HepG2 (cell line): ENCODE measurements at regions not wholly inside any gene's neighbourhood (a gene's known extent, or its start where the extent isn't known, plus 50 kb on each side); places are given as distances from the start of the nearest gene placed in this dataset.

Experiments
- ATAC-seq: fragments of 200-7000 bp; cut with Tn5 transposase; 3 replicates; pipeline ENCODE4 v1.9.1; 2020; ENCODE audit warnings: mild to moderate bottlenecking, moderate library complexity
- BruUV-seq: library from RNA; stranded (reverse); fragments of 400-500 nt; replicated peaks from 2 replicates; lab custom pipeline; 2021; lab: Mats Ljungman, UMichigan
- CTCF ChIA-PET: fragments of 300-600 bp; formaldehyde crosslinking; extraction: SDS; loops from one replicate; lab custom pipeline; 2021; ENCODE audit warnings: low total read pairs, inconsistent platforms, low intra/inter-chr PET ratio; lab: Yijun Ruan, JAX
- POLR2A ChIA-PET: fragments of 350-600 bp; sonication (Branson Sonifier 250); formaldehyde crosslinking; loops from one replicate; lab custom pipeline; 2020; ENCODE audit warnings: antibody characterized with exemption, inconsistent platforms; lab: Yijun Ruan, JAX
- DNase-seq: peaks from one replicate; pipeline ENCODE4 v3.0.0-alpha.2; 2015; ENCODE audit warnings: low spot score
- FAIRE-seq: peaks from 3 replicates; lab custom pipeline; 2011; peaks lifted over from hg19 to GRCh38; lab: Jason Lieb, UNC
- H2AFZ ChIP-seq: one replicate; pipeline ENCODE4 v1.6.1; 2011; ENCODE audit warnings: low read length, inconsistent platforms
- H3K27ac ChIP-seq: fragments of 300-600 bp; 3 replicates; pipeline ENCODE4 v1.8.0; 2011; ENCODE audit warnings: mixed run types, mild to moderate bottlenecking, mixed read lengths, low read length, inconsistent platforms; ENCODE audit not compliant: insufficient read depth; ENCODE audit errors: extremely low read length
- H3K27me3 ChIP-seq, 2 experiments: fragments of 200-600 bp in 1 of 2; 2 replicates in 1 of 2; 3 replicates in 1 of 2; pipeline versions ENCODE4 v1.6.0 to v1.8.0; 2011; ENCODE audit warnings: low read length in 2 of 2, mild to moderate bottlenecking in 2 of 2, moderate library complexity in 2 of 2, inconsistent platforms in 1 of 2; ENCODE audit not compliant: insufficient read depth in 2 of 2, control insufficient read depth in 1 of 2
- H3K36me3 ChIP-seq, 2 experiments: fragments of 200-600 bp in 1 of 2; replicated peaks in 1 of 2; 2 replicates in 1 of 2; 3 replicates in 1 of 2; pipeline versions ENCODE4 v1.5.1 to v1.8.0; 2011; ENCODE audit warnings: low read length in 2 of 2, inconsistent platforms in 1 of 2; ENCODE audit not compliant: insufficient read depth in 2 of 2, control insufficient read depth in 1 of 2
- H3K4me1 ChIP-seq: 2 replicates; pipeline ENCODE4 v1.5.1; 2012; ENCODE audit warnings: low read length, inconsistent platforms; ENCODE audit not compliant: insufficient read depth
- H3K4me2 ChIP-seq: 2 replicates; pipeline ENCODE4 v1.6.0; 2011; ENCODE audit warnings: low read depth, low read length, inconsistent platforms
- H3K4me3 ChIP-seq, 3 experiments: fragments of 200-600 bp in 1 of 3; sonication (generic), shearing (Covaris generic) in 1 of 3; replicated peaks in 1 of 3; 2 replicates each; pipeline ENCODE4 v1.5.1; 2011 to 2016; ENCODE audit warnings: low read length in 3 of 3, inconsistent platforms in 2 of 3, low read depth in 2 of 3, mild to moderate bottlenecking in 2 of 3, control low read depth in 1 of 3, mixed read lengths in 1 of 3; ENCODE audit not compliant: insufficient read depth in 1 of 3
- H3K79me2 ChIP-seq: one replicate; pipeline ENCODE4 v1.6.1; 2011; ENCODE audit warnings: low read length, inconsistent platforms; ENCODE audit not compliant: insufficient read depth
- H3K9ac ChIP-seq: 2 replicates; pipeline ENCODE4 v1.6.0; 2011; ENCODE audit warnings: mild to moderate bottlenecking, low read depth, low read length, inconsistent platforms; ENCODE audit not compliant: insufficient read depth
- H3K9me3 ChIP-seq: 2 replicates; pipeline ENCODE4 v1.5.1; 2012; ENCODE audit warnings: mild to moderate bottlenecking, low read length
- H4K20me1 ChIP-seq: 2 replicates; pipeline ENCODE4 v1.6.0; 2011; ENCODE audit warnings: inconsistent platforms, mild to moderate bottlenecking, low read length, moderate library complexity; ENCODE audit not compliant: insufficient read depth
- CEBPG ChIP-seq: IDR thresholded peaks from 2 replicates; pipeline ENCODE4 v1.6.1; 2016
- ETV5 ChIP-seq: IDR thresholded peaks from 2 replicates; pipeline ENCODE4 v1.6.1; 2018; ENCODE audit warnings: missing biosample characterization, missing genetic modification reagents, inconsistent platforms, borderline replicate concordance
- FOXP1 ChIP-seq, 2 experiments: fragments of 450-650 bp in 1 of 2; IDR thresholded peaks; 2 replicates each; pipeline ENCODE4 v1.6.1; 2017 to 2018; ENCODE audit warnings: antibody characterized with exemption in 1 of 2
- KDM2A ChIP-seq: sonication (generic); formaldehyde crosslinking; IDR thresholded peaks from 2 replicates; pipeline ENCODE4 v1.4.0; 2020; ENCODE audit warnings: low read depth, missing genetic modification reagents, borderline replicate concordance
- NFATC3 ChIP-seq: sonication (generic); formaldehyde crosslinking; IDR thresholded peaks from 2 replicates; pipeline ENCODE4 v1.5.1; 2020; ENCODE audit warnings: mild to moderate bottlenecking, missing genetic modification reagents
- ZC3H13 ChIP-seq: sonication (generic); formaldehyde crosslinking; IDR thresholded peaks from 2 replicates; pipeline ENCODE4 v1.8.1; 2023; ENCODE audit warnings: mild to moderate bottlenecking, missing genetic modification reagents, moderate library complexity
- ZFX ChIP-seq: sonication (generic); formaldehyde crosslinking; IDR thresholded peaks from 2 replicates; pipeline ENCODE4 v1.4.0; 2020; ENCODE audit warnings: mild to moderate bottlenecking, low read depth, missing genetic modification reagents, moderate library complexity
- ZNF10 ChIP-seq: sonication (generic); formaldehyde crosslinking; IDR thresholded peaks from 2 replicates; pipeline ENCODE4 v1.4.0; 2020; ENCODE audit warnings: mild to moderate bottlenecking, low read depth, missing genetic modification reagents, borderline replicate concordance
- ZNF205 ChIP-seq: IDR thresholded peaks from 2 replicates; pipeline ENCODE4 v1.6.1; 2018; ENCODE audit warnings: missing biosample characterization, missing genetic modification reagents
- ZNF816 ChIP-seq: sonication (generic); formaldehyde crosslinking; IDR thresholded peaks from 2 replicates; pipeline ENCODE4 v1.8.0; 2022; ENCODE audit warnings: missing genetic modification reagents, mild to moderate bottlenecking, borderline replicate concordance
- ZNF83 ChIP-seq: sonication (generic); formaldehyde crosslinking; IDR thresholded peaks from 2 replicates; pipeline ENCODE4 v1.4.0; 2020; ENCODE audit warnings: missing genetic modification reagents, mild to moderate bottlenecking, borderline replicate concordance
- WGBS: methylation state at CpG from one replicate; pipeline ENCODE4 v1.1.6; 2017; ENCODE audit warnings: low lambda C conversion rate; 5-methylcytosine and 5-hydroxymethylcytosine counted together
- in situ Hi-C: cut with HindIII; loops from 2 replicates; pipeline ENCODE4 v1.10.0; 2017; ENCODE audit warnings: low pct_unique_long_range_greater_than_20kb; ENCODE audit not compliant: extremely low pct_ligation_motif_present
- intact Hi-C: fragments of 100-400 bp; cut with micrococcal nuclease; formaldehyde crosslinking; loops from one replicate; pipeline ENCODE4 v1.10.0; 2022; ENCODE audit not compliant: unreplicated experiment

DNA sequence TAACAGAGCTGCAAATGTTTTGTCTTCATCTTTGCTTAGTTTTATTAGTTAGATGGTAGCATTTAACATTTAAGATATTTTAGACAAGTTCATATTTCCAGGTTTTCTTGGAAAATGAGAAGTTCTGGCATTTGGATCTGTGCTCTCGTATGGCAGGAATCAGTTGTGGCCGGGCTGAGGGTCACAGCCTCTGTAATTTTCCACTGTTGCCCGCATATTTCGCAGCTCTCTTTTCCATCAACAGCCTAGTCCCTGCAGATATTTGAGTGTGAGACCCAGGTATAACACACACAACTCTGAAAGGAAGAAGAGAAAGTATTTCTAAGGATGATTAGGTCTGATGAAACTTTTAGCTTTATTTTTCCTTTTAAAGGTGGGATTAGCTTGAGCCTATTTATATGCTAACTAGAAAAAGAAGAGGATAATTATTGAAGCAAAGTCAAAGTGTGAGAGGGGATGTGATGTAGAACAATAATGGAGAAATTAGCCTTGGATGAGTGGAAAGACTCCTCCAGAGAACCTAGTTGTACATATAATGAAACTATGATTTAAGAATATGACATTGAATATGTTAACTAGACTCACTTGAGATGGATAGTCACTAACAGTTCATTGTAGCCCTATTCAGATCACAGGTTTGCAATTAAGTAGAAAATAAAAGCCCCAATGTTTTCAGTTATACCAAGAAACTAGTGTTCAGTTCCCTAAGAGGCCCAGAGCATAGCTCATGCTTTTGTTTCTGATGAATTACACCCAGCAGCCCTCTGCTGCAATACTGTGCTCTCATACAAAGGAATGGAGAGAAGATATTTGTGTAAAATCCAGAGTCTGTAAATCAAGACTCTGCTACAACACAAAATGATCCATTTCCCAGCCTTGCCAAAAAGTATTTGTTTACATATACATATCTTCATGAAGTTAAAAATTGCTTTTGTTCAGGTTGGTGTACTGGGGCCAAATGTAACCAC is 158.4 kb downstream of the C12orf50 start:
- no peak for TF ChIP-seq ZNF816 (CRISPR knock-in tag)
- Histone ChIP-seq H3K36me3 (no peaks in the 10 kb centered on the region), H2AFZ (no peak overlapping the region), H3K27ac (no peak overlapping the region), H3K79me2 (no peaks in the 10 kb centered on the region), H3K9me3 (no peaks in the 10 kb centered on the region), H3K4me2 (no peak overlapping the region), H3K4me1 (no peaks in the 10 kb centered on the region), H4K20me1 (no peaks in the 10 kb centered on the region), H3K27me3 (no peaks in the 10 kb centered on the region), H3K4me3 (no peak overlapping the region), H3K9ac (no peak overlapping the region)
- in situ Hi-C loops (no loop called here), intact Hi-C loops (no loop called here)
- no peak for DNase-seq
- no TSS peak for BruUV-seq
- ATAC-seq = no peak
- no peak for FAIRE-seq
- CTCF ChIA-PET = no interaction called here
- POLR2A ChIA-PET = no interaction called here
- WGBS = 4% methylated on average over 4 of the region's 4 CpGs

DNA sequence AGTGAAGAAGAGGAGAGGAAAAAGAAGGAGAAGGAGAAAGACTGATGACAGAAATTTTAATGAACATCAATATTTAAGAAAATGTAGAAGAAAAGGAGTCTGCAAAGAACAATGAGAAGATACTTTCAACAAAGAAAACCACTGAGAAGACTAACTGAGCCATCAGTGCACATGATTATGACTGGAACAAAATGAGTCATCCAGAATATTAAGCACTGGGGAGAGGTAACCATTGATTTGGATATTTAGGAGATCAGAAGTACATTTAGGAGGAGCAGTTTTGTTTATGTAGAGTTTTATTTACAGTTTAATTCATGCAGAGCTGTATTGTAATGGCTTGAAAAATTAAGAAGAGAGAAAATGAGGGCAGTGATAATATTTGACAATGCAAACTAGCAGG is 159.1 kb downstream of the C12orf50 start:
- Histone ChIP-seq H3K36me3 (no peaks in the 10 kb centered on the region), H2AFZ (no peak overlapping the region), H3K9me3 (no peaks in the 10 kb centered on the region), H3K27ac (no peak overlapping the region), H3K4me1 (no peaks in the 10 kb centered on the region), H4K20me1 (no peaks in the 10 kb centered on the region), H3K9ac (no peak overlapping the region), H3K27me3 (no peaks in the 10 kb centered on the region), H3K4me2 (no peak overlapping the region), H3K4me3 (no peak overlapping the region), H3K79me2 (no peaks in the 10 kb centered on the region)
- DNase-seq (no peak), FAIRE-seq (no peak), ATAC-seq (no peak)
- intact Hi-C loops = no loop called here
- no peak for TF ChIP-seq ETV5 (CRISPR knock-in tag)
- no peak for TF ChIP-seq ZC3H13
- TF ChIP-seq ZNF10 = no peak
- no peak for TF ChIP-seq ZNF205 (CRISPR knock-in tag)
- no peak for TF ChIP-seq CEBPG (CRISPR knock-in tag)
- no peak for TF ChIP-seq ZNF83
- TF ChIP-seq NFATC3 (CRISPR knock-in tag) = no peak
- no peak for TF ChIP-seq KDM2A (CRISPR knock-in tag)
- TF ChIP-seq ZFX (CRISPR knock-in tag) = no peak
- no peak for TF ChIP-seq FOXP1 (IDR thresholded peaks at IDR 0.05)
- no peak for TF ChIP-seq FOXP1 (CRISPR knock-in tag; IDR thresholded peaks at IDR 0.05)
- in situ Hi-C loops = no loop called here
- BruUV-seq = no TSS peak
- ChIA-PET CTCF (no interaction called here), POLR2A (no interaction called here)
